NAMALWA (cell line): ENCODE measurements at regions not wholly inside any gene's neighbourhood (a gene's known extent, or its start where the extent isn't known, plus 50 kb on each side); places are given as distances from the start of the nearest gene placed in this dataset.

ENCODE experiments used
- DNase-seq: peaks from one replicate; pipeline ENCODE4 v3.0.0-alpha.2; 2015; ENCODE audit warnings: low spot score

GRCh38 chr6:126419901-126420300 lies 80.0 kb downstream of the CENPW start:
- DNase-seq = no peak

- no peak for DNase-seq
These were observed 83.0 kb downstream of the CENPW start for GRCh38 chr6:126422912-126423311.

DNA sequence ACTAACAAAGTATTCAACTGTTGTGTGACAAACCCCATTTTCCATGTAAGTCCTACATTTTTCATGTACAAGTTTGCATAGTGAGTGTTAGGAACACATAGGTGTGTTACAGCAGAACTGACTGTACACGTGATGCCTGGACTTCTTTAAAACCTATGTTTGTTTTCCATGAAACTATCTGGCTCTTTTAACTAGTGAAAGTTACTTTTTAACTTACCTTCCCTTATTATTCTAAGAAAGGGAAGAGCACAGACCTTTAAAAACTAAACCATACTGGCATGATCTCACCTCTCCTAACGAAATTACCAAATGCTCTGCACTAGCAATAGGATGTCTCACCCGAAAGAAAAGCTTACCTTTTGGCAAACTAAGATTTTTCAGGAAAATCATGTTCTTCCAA lies 87.8 kb downstream of the CENPW start:
- DNase-seq = no peak

- no peak for DNase-seq
These were observed 90.0 kb downstream of the CENPW start for GRCh38 chr6:126429866-126430265.

- no peak for DNase-seq
These were observed 92.6 kb downstream of the CENPW start for GRCh38 chr6:126432564-126432963.

GRCh38 chr6:126433927-126434326 lies 94.0 kb downstream of the CENPW start:
- no peak for DNase-seq

DNA sequence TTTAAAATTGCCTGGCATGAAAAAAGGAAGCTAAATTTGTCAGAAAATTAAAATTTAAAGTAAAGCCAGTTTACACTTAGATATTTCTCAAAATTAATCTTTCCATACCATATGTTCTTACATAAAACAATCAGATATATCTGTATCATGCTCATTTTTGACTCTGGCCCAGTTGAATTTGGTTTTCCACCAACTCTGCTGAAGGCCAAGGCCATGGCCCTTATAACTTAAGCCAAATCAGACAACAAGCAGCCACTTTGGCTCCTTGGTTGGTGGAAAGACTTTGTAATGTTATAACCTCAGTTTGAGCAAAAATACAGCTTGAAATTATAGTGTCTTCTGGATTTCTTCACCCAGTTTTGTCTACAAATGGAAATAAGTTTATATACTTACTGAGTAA lies 97.3 kb downstream of the CENPW start:
- DNase-seq = no peak

GRCh38 chr6:126439040-126439439 lies 99.1 kb downstream of the CENPW start:
- DNase-seq = no peak

DNA sequence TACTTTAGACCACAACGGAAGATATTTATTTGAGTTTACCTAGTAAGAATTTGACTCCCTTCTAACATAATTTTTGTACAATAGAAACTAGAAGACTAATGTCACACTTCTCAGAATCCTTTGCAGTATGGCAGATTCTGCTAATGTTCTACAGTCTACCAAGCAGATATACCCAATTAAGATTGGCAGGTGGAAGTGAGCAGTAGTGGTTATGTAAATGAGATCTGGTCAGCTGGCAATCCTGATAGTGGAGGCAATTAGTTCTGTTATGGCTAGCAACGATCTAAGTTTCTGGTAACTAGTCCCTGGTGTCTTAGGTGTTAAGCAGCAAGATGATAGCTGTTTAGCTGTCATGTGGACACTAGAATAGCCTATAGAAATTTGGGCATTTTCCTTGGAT lies 101.0 kb downstream of the CENPW start:
- peak; percentile 2 for DNase-seq

DNA sequence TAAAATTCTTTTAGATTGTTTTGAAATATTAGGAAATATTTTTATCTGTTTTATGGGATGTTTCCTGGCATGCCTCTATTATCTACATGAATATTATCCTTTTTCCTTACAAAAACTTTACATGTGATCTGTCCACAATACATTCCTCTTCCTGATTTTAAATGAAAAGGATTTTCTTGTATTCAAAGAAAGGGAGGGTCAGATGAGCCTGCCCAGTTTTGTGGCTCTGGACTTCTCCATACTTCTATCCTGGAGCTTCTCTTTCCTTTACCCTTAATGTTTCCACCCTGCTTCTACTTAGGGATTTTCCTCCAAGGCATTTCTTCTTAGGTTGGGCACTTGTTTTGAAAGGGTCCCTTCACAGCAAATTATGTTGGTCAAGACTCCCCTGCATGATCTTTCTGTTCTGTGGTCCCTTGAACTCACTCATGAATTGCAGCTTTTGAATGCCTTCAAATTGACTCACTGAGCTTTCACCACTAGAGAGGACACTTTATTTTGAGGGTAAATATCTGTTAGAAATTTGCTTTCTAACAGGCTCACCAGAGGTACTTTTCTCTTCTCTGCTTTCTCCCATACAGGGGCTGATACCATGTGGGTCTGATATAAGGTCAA lies 104.9 kb downstream of the CENPW start:
- DNase-seq = no peak

GRCh38 chr6:126446248-126446647 lies 106.3 kb downstream of the CENPW start:
- DNase-seq = no peak

GRCh38 chr6:126447367-126447766 lies 107.5 kb downstream of the CENPW start:
- DNase-seq = no peak

DNA sequence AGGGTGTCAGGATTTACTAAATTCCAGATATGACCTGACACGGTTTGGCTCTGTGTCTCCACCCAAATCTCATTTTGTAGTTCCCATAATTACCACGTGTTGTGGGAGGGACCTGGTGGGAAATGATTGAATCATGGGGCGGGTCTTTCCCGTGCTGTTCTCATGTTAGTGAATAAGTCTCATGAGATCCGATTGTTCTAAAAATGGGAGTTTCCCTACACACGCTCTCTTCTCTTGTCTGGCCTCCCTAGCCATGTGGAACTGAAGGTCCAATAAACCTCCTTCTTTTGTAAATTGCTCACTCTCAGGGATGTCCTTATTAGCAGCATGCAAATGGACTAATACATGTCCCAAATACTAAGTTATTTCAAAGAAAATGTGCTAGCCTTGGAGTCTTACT lies 121.1 kb downstream of the CENPW start:
- DNase-seq = no peak

DNA sequence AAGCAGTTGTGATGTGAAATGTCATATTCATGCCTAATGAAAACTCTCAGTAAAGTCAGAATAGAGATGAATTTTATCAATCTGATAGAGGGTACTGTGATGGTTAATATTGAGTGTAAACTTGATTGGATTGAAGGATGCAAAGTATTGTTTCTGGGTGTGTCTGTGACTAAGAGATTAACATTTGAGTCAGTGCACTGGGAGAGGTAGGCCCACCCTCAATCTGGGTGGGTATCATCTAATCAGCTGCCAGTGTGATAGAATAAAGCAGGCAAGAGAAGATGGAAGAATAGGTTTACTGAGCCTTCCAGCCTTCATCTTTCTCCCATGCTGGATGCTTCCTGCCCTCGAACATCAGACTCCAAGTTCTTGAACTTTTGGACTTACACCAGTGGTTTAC lies 124.3 kb downstream of the CENPW start:
- no peak for DNase-seq

DNA sequence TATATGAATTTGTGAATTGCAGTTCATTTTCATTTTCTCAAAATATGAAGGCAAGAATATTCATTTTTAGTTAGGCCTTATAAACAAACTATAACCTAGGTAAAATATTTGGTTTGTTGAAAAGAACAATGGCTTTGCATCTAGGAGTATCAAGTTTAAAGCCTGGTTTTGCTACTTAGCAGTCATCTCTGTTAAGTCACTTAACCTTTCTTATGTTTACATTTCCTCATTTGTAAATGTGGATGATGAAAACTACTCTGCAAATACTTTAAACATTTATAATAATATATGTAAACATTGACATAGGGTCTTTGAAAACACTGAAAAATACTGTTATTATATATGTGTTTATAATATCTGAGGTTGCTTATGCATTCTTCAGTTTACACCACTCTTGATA lies 135.5 kb downstream of the CENPW start:
- DNase-seq = no peak

DNA sequence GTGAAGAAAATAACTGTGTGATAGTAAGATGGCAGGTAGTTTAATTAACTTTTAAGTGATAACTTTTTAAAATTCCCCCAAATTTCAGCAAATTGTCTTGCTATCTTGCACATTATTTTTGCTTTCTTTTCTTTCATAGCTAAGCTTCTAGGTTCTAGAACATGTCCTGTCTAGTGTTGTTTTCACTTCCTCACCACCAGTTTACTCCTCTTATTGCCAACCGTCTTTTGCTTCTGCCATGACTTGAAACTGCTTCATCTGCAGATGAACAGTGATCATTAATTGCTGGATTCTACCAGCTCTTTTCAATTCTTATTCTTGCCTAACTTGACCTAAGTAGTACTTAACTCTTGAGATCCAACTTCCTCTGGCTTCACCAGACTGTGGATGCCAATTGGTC lies 137.8 kb downstream of the CENPW start:
- DNase-seq = no peak

GRCh38 chr6:126480268-126480667 lies 140.4 kb downstream of the CENPW start:
- DNase-seq = no peak

DNA sequence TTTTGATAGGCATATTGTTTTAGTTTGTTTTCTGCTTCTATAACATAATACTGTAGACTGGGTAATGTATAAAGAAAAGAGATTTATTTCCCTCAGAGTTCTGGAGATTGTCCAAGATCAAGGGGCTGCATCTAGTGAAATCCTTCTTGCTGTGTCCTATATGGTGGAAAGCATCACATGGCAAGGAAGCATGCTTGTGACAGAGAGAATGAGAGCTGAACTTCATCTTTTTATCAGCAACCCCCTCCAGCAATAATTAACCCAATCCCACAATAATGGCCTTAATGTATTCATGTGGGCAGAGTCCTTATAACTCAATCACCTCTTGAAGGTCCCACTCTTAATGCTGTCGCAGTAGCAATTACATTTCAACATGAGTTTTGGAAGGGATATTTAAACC lies 141.4 kb downstream of the CENPW start:
- DNase-seq = no peak

DNA sequence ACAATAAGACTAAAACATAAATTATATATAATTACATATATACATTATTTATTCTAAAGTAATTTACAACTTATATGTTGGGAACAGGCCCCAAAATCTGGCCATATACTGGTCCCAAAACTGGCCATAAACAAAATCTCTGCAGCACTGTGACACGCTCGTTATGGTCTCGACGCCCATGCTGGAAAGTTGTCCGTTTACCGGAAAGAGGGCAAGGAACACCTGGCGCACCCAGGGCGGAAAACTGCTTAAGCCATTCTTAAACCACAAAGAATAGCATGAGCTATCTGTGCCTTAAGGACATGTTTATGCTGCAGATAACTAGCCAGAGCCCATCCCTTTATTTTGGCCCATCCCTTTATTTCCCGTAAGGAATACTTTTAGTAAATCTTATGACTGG lies 164.9 kb downstream of the CENPW start:
- no peak for DNase-seq

- no peak for DNase-seq
These were observed 173.3 kb downstream of the CENPW start for GRCh38 chr6:126513198-126513597.

- no peak for DNase-seq
These were observed 176.5 kb downstream of the CENPW start for GRCh38 chr6:126516411-126516810.

GRCh38 chr6:126524811-126525326 lies 185.0 kb downstream of the CENPW start:
- DNase-seq = no peak

DNA sequence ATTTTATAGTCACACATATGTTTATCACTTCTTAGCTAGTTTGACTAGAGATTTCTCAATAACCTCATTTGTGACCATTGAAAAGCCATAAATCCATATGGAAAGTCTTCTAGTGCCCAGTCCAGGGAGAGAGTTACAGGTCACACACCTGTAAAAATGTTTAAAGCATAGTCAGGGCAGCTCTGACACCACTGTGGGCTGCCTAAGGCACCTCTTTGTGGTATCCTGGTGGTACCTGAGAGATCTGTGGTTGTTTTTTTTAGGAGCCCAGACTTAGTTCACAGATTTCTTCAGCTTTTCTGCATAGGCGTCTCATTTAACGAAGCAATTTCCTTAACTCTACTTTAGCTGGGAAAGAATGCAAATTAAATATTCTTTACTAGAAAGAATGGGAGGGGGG lies 186.6 kb downstream of the CENPW start:
- no peak for DNase-seq

- DNase-seq = no peak
These were observed 187.2 kb downstream of the CENPW start for GRCh38 chr6:126526996-126527606.
